Panc1 (cell line): ENCODE measurements at regions not wholly inside any gene's neighbourhood (a gene's known extent, or its start where the extent isn't known, plus 50 kb on each side); places are given as distances from the start of the nearest gene placed in this dataset.

Source experiments
- ATAC-seq: fragments of 200-7000 bp; cut with Tn5 transposase; 2 replicates; pipeline ENCODE4 v1.9.1; 2020; ENCODE audit warnings: mild to moderate bottlenecking, moderate library complexity
- BruUV-seq: library from RNA; stranded (reverse); fragments of 400-500 nt; replicated peaks from 2 replicates; lab custom pipeline; 2021; lab: Mats Ljungman, UMichigan
- CTCF ChIA-PET: fragments of 300-600 bp; sonication (Branson Sonifier 250); formaldehyde crosslinking; loops from one replicate; lab custom pipeline; 2022; ENCODE audit warnings: antibody characterized with exemption; lab: Charles Lee
- POLR2A ChIA-PET: fragments of 300-600 bp; sonication (Branson Sonifier 250); formaldehyde crosslinking; loops from one replicate; lab custom pipeline; 2022; ENCODE audit warnings: antibody characterized with exemption; lab: Charles Lee
- DNase-seq: peaks from one replicate; pipeline ENCODE4 v3.0.0-alpha.2; 2010; ENCODE audit warnings: low read depth, low spot score
- H3K27ac ChIP-seq: 2 replicates; pipeline ENCODE4 v1.5.1; 2011; ENCODE audit warnings: mild to moderate bottlenecking, low read length, inconsistent platforms
- H3K27me3 ChIP-seq: fragments of 200-500 bp; sonication (Bioruptor generic); 2 replicates; pipeline ENCODE4 v1.6.0; 2014; ENCODE audit warnings: low read length, inconsistent platforms; ENCODE audit not compliant: control insufficient read depth, insufficient read depth
- H3K36me3 ChIP-seq: fragments of 200-500 bp; sonication (Bioruptor generic); 2 replicates; pipeline ENCODE4 v1.5.1; 2014; ENCODE audit warnings: inconsistent platforms, mild to moderate bottlenecking, low read length, moderate library complexity; ENCODE audit not compliant: control insufficient read depth, insufficient read depth
- H3K4me1 ChIP-seq: 2 replicates; pipeline ENCODE4 v1.5.1; 2011; ENCODE audit warnings: inconsistent platforms, mild to moderate bottlenecking, low read length, moderate library complexity; ENCODE audit not compliant: control insufficient read depth, insufficient read depth
- H3K4me3 ChIP-seq, 2 experiments: 2 replicates each; pipeline ENCODE4 v1.5.1; 2011 to 2012; ENCODE audit warnings: low read depth in 2 of 2, low read length in 2 of 2, mild to moderate bottlenecking in 2 of 2, inconsistent platforms in 1 of 2, moderate library complexity in 1 of 2
- H3K9me3 ChIP-seq: fragments of 200-500 bp; sonication (Bioruptor generic); 2 replicates; pipeline ENCODE4 v1.5.1; 2014; ENCODE audit warnings: low read depth, mild to moderate bottlenecking, inconsistent platforms, low read length, moderate library complexity; ENCODE audit not compliant: control insufficient read depth, insufficient read depth
- POLR2AphosphoS5 ChIP-seq: IDR thresholded peaks from 2 replicates; pipeline ENCODE4 v1.6.1; 2012; ENCODE audit warnings: mild to moderate bottlenecking, low read depth, low read length, moderate library complexity
- SIN3A ChIP-seq: IDR thresholded peaks from 2 replicates; pipeline ENCODE4 v1.6.1; 2012; ENCODE audit warnings: low read depth, mild to moderate bottlenecking, low read length, moderate library complexity, borderline replicate concordance; ENCODE audit not compliant: insufficient read depth
- TCF7L2 ChIP-seq: IDR thresholded peaks from 2 replicates; pipeline ENCODE4 v1.6.1; 2011; ENCODE audit warnings: mild to moderate bottlenecking, low read depth, low read length, inconsistent platforms
- in situ Hi-C: cut with HindIII; loops from 2 replicates; pipeline ENCODE4 v1.10.0; 2016; ENCODE audit warnings: low sequenced_read_pairs, low pct_unique_long_range_greater_than_20kb
- intact Hi-C: fragments of 100-400 bp; cut with micrococcal nuclease; formaldehyde crosslinking; loops from one replicate; pipeline ENCODE4 v1.10.0; 2022; ENCODE audit not compliant: unreplicated experiment
- TF ChIP-seq, protein P1 (sequence below), 2 experiments: IDR thresholded peaks; 2 replicates each; pipeline ENCODE4 v1.6.1; 2011 to 2012; ENCODE audit warnings: low read depth in 2 of 2, control low read depth in 1 of 2, low read length in 1 of 2, mild to moderate bottlenecking in 1 of 2, moderate library complexity in 1 of 2; ENCODE audit not compliant: insufficient read depth in 1 of 2
- TF ChIP-seq, protein P2 (sequence below): fragments of 450-650 bp; IDR thresholded peaks from 2 replicates; pipeline ENCODE4 v1.5.1; 2017; ENCODE audit warnings: mild to moderate bottlenecking

DNA sequence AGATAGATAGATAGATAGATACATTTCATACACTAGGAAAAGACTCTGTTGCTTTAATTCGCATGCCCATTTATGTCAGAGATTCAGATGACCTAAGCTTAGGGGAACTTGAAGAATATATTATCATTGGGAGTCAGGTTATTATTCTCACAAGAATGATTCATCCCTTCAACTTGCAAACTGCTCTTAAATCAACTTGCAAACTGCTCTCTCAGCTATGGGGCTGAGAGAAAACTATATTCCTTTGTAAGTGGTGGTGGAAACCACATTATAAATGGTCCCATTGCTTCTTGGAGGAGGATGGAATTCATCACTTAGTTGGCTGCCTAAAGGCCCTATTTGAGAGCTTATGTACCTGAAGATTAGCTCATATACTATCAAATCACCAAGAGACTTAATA lies 160.9 kb upstream of the STAC start:
- H3K27me3 ChIP-seq = no peaks in the 10 kb centered on the region
- DNase-seq (no peak), ATAC-seq (no peak)
- no peak overlapping the region for H3K4me3 ChIP-seq
- H3K9me3 ChIP-seq = no peaks in the 10 kb centered on the region
- no peak overlapping the region for H3K27ac ChIP-seq
- CTCF ChIA-PET = no interaction called here
- TF ChIP-seq, protein P1, sequence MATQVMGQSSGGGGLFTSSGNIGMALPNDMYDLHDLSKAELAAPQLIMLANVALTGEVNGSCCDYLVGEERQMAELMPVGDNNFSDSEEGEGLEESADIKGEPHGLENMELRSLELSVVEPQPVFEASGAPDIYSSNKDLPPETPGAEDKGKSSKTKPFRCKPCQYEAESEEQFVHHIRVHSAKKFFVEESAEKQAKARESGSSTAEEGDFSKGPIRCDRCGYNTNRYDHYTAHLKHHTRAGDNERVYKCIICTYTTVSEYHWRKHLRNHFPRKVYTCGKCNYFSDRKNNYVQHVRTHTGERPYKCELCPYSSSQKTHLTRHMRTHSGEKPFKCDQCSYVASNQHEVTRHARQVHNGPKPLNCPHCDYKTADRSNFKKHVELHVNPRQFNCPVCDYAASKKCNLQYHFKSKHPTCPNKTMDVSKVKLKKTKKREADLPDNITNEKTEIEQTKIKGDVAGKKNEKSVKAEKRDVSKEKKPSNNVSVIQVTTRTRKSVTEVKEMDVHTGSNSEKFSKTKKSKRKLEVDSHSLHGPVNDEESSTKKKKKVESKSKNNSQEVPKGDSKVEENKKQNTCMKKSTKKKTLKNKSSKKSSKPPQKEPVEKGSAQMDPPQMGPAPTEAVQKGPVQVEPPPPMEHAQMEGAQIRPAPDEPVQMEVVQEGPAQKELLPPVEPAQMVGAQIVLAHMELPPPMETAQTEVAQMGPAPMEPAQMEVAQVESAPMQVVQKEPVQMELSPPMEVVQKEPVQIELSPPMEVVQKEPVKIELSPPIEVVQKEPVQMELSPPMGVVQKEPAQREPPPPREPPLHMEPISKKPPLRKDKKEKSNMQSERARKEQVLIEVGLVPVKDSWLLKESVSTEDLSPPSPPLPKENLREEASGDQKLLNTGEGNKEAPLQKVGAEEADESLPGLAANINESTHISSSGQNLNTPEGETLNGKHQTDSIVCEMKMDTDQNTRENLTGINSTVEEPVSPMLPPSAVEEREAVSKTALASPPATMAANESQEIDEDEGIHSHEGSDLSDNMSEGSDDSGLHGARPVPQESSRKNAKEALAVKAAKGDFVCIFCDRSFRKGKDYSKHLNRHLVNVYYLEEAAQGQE (IDR thresholded peaks at IDR 0.05; ENCODE audit: insufficient read depth in 1 of 2, low read depth in 2 of 2, low read length in 1 of 2) = no peak
- TF ChIP-seq POLR2AphosphoS5 (no peak), TCF7L2 (no peak), SIN3A (no peak)
- TF ChIP-seq, protein P2, sequence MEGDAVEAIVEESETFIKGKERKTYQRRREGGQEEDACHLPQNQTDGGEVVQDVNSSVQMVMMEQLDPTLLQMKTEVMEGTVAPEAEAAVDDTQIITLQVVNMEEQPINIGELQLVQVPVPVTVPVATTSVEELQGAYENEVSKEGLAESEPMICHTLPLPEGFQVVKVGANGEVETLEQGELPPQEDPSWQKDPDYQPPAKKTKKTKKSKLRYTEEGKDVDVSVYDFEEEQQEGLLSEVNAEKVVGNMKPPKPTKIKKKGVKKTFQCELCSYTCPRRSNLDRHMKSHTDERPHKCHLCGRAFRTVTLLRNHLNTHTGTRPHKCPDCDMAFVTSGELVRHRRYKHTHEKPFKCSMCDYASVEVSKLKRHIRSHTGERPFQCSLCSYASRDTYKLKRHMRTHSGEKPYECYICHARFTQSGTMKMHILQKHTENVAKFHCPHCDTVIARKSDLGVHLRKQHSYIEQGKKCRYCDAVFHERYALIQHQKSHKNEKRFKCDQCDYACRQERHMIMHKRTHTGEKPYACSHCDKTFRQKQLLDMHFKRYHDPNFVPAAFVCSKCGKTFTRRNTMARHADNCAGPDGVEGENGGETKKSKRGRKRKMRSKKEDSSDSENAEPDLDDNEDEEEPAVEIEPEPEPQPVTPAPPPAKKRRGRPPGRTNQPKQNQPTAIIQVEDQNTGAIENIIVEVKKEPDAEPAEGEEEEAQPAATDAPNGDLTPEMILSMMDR = no peak
- in situ Hi-C loops (no loop called here), intact Hi-C loops (no loop called here)
- H3K4me1 ChIP-seq = no peaks in the 10 kb centered on the region
- POLR2A ChIA-PET = no interaction called here
- BruUV-seq = no TSS peak
- H3K36me3 ChIP-seq = no peaks in the 10 kb centered on the region

DNA sequence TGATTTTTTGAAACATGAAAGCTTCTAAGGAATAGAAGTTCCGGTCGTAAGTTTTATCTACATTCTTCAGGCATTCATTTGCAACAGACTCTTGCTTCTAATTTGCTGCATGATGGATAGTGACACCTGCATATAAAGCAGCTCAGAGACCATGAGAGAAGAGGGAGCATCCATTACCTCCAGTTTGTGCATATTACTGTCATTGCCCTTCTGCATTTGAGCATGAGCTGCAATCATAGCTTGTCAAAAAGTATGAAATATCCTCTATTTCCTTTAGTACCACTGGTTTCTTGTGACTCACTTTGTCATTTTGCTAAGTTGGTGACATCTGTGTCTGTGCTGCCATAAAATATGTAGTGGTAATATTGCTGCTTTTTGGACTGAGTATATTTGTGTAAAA lies 160.1 kb upstream of the STAC start:
- no peak for DNase-seq
- Histone ChIP-seq H3K4me3 (no peak overlapping the region), H3K36me3 (no peaks in the 10 kb centered on the region), H3K27ac (no peak overlapping the region), H3K9me3 (no peaks in the 10 kb centered on the region), H3K27me3 (no peaks in the 10 kb centered on the region), H3K4me1 (no peaks in the 10 kb centered on the region)
- in situ Hi-C loops = no loop called here
- ChIA-PET CTCF (no interaction called here), POLR2A (no interaction called here)
- no TSS peak for BruUV-seq
- TF ChIP-seq, protein P2 = no peak
- TF ChIP-seq POLR2AphosphoS5 = no peak
- TF ChIP-seq, protein P1 (IDR thresholded peaks at IDR 0.05; ENCODE audit: insufficient read depth in 1 of 2, low read depth in 2 of 2, low read length in 1 of 2) = no peak
- no peak for TF ChIP-seq SIN3A
- no peak for TF ChIP-seq TCF7L2
- intact Hi-C loops = no loop called here
- no peak for ATAC-seq
